OCI-LY3 (cell line): ENCODE measurements at regions not wholly inside any gene's neighbourhood (a gene's known extent, or its start where the extent isn't known, plus 50 kb on each side); places are given as distances from the start of the nearest gene placed in this dataset.

Experiments used
- CTCF ChIP-seq: fragments of 200-600, 300-600 bp; sonication (generic); IDR thresholded peaks from 2 replicates; pipeline ENCODE4 v1.5.1; 2014; ENCODE audit warnings: antibody characterized with exemption, low read length, low read depth
- EZH2phosphoT487 ChIP-seq: fragments of 200-600 bp; shearing (Covaris generic); IDR thresholded peaks from 2 replicates; pipeline ENCODE4 v1.6.1; 2018; ENCODE audit warnings: antibody characterized with exemption, mixed run types, low read depth

- TF ChIP-seq CTCF (no peak), EZH2phosphoT487 (no peak)
These were observed 118.9 kb upstream of the MKLN1 start for GRCh38 chr7:131208777-131209176.
